ENCODE measurements at regions not wholly inside any gene's neighbourhood (a gene's known extent, or its start where the extent isn't known, plus 50 kb on each side); places are given as distances from the start of the nearest gene placed in this dataset.

- no peak for DNase-seq
These were observed 95.5 kb upstream of the ST6GAL2 start for GRCh38 chr2:106981491-106981890.

- no peak for DNase-seq
These were observed 96.4 kb upstream of the ST6GAL2 start for GRCh38 chr2:106982350-106982749.

- no peak for DNase-seq
These were observed 97.3 kb upstream of the ST6GAL2 start for GRCh38 chr2:106983305-106983704.

- no peak for DNase-seq
These were observed 102.4 kb upstream of the ST6GAL2 start for GRCh38 chr2:106988361-106988760.

- DNase-seq: peak; percentile 87
These were observed 104.3 kb upstream of the ST6GAL2 start for GRCh38 chr2:106990297-106990696.

GRCh38 chr2:106991866-106992265 is 105.9 kb upstream of the ST6GAL2 start:
- no peak for DNase-seq

- no peak for DNase-seq
These were observed 109.6 kb upstream of the ST6GAL2 start for GRCh38 chr2:106995556-106995955.

- peak; percentile 34 for DNase-seq
These were observed 110.3 kb upstream of the ST6GAL2 start for GRCh38 chr2:106996171-106996769.

- no peak for DNase-seq
These were observed 111.2 kb upstream of the ST6GAL2 start for GRCh38 chr2:106997204-106997603.

GRCh38 chr2:107001062-107001461 is 115.1 kb upstream of the ST6GAL2 start:
- DNase-seq: no peak

- no peak for DNase-seq
These were observed 115.6 kb upstream of the ST6GAL2 start for GRCh38 chr2:107001551-107001950.

- DNase-seq: no peak
These were observed 116.2 kb upstream of the ST6GAL2 start for GRCh38 chr2:107001964-107002696.

- no peak for DNase-seq
These were observed 116.8 kb upstream of the ST6GAL2 start for GRCh38 chr2:107002735-107003134.

GRCh38 chr2:107005853-107006252 is 119.9 kb upstream of the ST6GAL2 start:
- DNase-seq: no peak

GRCh38 chr2:107006836-107007235 is 120.9 kb upstream of the ST6GAL2 start:
- no peak for DNase-seq

GRCh38 chr2:107007927-107008326 is 122.0 kb upstream of the ST6GAL2 start:
- no peak for DNase-seq

- DNase-seq: no peak
These were observed 122.9 kb upstream of the ST6GAL2 start for GRCh38 chr2:107008843-107009242.

GRCh38 chr2:107009275-107009674 is 123.3 kb upstream of the ST6GAL2 start:
- no peak for DNase-seq

GRCh38 chr2:107012714-107013306 is 126.8 kb upstream of the ST6GAL2 start:
- no peak for DNase-seq

- DNase-seq: no peak
These were observed 127.9 kb upstream of the ST6GAL2 start for GRCh38 chr2:107013884-107014283.

- DNase-seq: no peak
These were observed 132.4 kb upstream of the ST6GAL2 start for GRCh38 chr2:107018366-107018765.

GRCh38 chr2:107020392-107020791 is 134.4 kb upstream of the ST6GAL2 start:
- no peak for DNase-seq

GRCh38 chr2:107024269-107024668 is 138.3 kb upstream of the ST6GAL2 start:
- no peak for DNase-seq

- no peak for DNase-seq
These were observed 139.4 kb upstream of the ST6GAL2 start for GRCh38 chr2:107025291-107025857.
